Fibroblast of lung (primary cell): ENCODE measurements at regions not wholly inside any gene's neighbourhood (a gene's known extent, or its start where the extent isn't known, plus 50 kb on each side); places are given as distances from the start of the nearest gene placed in this dataset.

Source experiments
- EZH2 ChIP-seq: IDR thresholded peaks from 2 replicates; pipeline ENCODE4 v1.5.1; 2012; ENCODE audit warnings: low read length, control low read depth, mild to moderate bottlenecking; ENCODE audit errors: missing control alignments
- TF ChIP-seq, protein P1 (sequence below), 2 donors: IDR thresholded peaks in 1 of 2; conservative IDR thresholded peaks in 1 of 2; 1 replicate in 1 of 2; 2 replicates in 1 of 2; pipeline ENCODE4 v1.5.1; 2011 to 2012; ENCODE audit warnings: low read length in 2 of 2, control low read depth in 1 of 2, inconsistent platforms in 1 of 2, low read depth in 1 of 2, mild to moderate bottlenecking in 1 of 2

DNA sequence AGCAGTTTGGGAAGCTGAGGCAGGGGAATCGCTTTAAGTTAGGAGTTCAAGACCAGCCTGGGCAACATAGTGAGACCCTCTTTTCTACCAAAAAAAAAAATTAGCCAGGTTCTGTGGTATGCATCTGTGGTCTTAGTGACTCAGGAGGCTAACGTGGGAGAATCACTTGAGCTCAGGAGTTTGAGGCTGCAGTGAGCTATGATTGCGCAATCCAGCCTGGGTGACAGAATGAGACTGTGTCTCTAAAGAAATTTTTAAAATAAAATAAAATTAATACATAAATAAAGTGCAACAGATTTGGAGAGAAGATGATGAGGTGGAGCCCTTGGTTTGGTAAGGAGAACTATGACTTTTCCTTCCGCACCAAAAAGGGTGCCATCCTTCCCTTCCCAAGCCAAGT lies 436.9 kb downstream of the NLGN4X start:
- TF ChIP-seq, protein P1, sequence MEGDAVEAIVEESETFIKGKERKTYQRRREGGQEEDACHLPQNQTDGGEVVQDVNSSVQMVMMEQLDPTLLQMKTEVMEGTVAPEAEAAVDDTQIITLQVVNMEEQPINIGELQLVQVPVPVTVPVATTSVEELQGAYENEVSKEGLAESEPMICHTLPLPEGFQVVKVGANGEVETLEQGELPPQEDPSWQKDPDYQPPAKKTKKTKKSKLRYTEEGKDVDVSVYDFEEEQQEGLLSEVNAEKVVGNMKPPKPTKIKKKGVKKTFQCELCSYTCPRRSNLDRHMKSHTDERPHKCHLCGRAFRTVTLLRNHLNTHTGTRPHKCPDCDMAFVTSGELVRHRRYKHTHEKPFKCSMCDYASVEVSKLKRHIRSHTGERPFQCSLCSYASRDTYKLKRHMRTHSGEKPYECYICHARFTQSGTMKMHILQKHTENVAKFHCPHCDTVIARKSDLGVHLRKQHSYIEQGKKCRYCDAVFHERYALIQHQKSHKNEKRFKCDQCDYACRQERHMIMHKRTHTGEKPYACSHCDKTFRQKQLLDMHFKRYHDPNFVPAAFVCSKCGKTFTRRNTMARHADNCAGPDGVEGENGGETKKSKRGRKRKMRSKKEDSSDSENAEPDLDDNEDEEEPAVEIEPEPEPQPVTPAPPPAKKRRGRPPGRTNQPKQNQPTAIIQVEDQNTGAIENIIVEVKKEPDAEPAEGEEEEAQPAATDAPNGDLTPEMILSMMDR (conservative IDR thresholded peaks at IDR 0.05 in 1 of 2, IDR thresholded peaks at IDR 0.05 in 1 of 2; ENCODE audit: low read depth in 1 of 2, low read length in 2 of 2): no peak
- TF ChIP-seq EZH2: no peak
